K562 (cell line): ENCODE measurements at regions not wholly inside any gene's neighbourhood (a gene's known extent, or its start where the extent isn't known, plus 50 kb on each side); places are given as distances from the start of the nearest gene placed in this dataset.

Source experiments
- ATAC-seq: fragments of 200-7000 bp; cut with Tn5 transposase; 3 replicates; pipeline ENCODE4 v1.9.1; 2020; ENCODE audit warnings: moderate library complexity
- BruUV-seq: library from RNA; stranded (reverse); fragments of 400-500 nt; replicated peaks from 2 replicates; lab custom pipeline; 2021; lab: Mats Ljungman, UMichigan
- CTCF ChIA-PET: fragments of 300-600 bp; formaldehyde crosslinking; extraction: SDS; loops from one replicate; lab custom pipeline; 2021; ENCODE audit warnings: low intra/inter-chr PET ratio; lab: Yijun Ruan, JAX
- POLR2A ChIA-PET: fragments of 300-600, 350-650 bp; sonication (Branson Sonifier 250); formaldehyde crosslinking; extraction: SDS; loops from one replicate; lab custom pipeline; 2021; ENCODE audit warnings: antibody characterized with exemption, inconsistent platforms; lab: Yijun Ruan, JAX
- DNase-seq, 4 experiments: peaks; one replicate each; pipeline versions ENCODE4 v3.0.0 to v3.0.0-alpha.2; 2011 to 2018; ENCODE audit warnings: low spot score in 3 of 4, mixed read lengths in 3 of 4; ENCODE audit errors: extremely low read depth in 1 of 4
- FAIRE-seq: peaks from 2 replicates; lab custom pipeline; 2011; peaks lifted over from hg19 to GRCh38; lab: Jason Lieb, UNC
- H2AFZ ChIP-seq: 2 replicates; pipeline ENCODE4 v1.6.0; 2011; ENCODE audit warnings: low read depth, low read length, control low read depth, inconsistent platforms
- H3K27ac ChIP-seq: fragments of 200-600 bp; 3 replicates; pipeline ENCODE4 v1.8.0; 2011; ENCODE audit warnings: low read depth, mild to moderate bottlenecking, control low read depth, inconsistent platforms, low read length, moderate library complexity, mixed read lengths; ENCODE audit errors: extremely low read depth
- H3K27me3 ChIP-seq, 2 experiments: fragments of 300-600 bp in 1 of 2; 2 replicates in 1 of 2; 3 replicates in 1 of 2; pipeline versions ENCODE4 v1.6.0 to v1.8.0; 2011; ENCODE audit warnings: inconsistent platforms in 2 of 2, low read length in 2 of 2, mild to moderate bottlenecking in 1 of 2, mixed read lengths in 1 of 2, moderate library complexity in 1 of 2; ENCODE audit not compliant: control insufficient read depth in 2 of 2, insufficient read depth in 2 of 2
- H3K36me3 ChIP-seq: fragments of 300-600 bp; 3 replicates; pipeline ENCODE4 v1.8.0; 2011; ENCODE audit warnings: mild to moderate bottlenecking, low read length, inconsistent platforms; ENCODE audit not compliant: control insufficient read depth, insufficient read depth
- H3K4me1 ChIP-seq, 2 experiments: fragments of 200-600 bp in 1 of 2; replicated peaks in 1 of 2; 2 replicates in 1 of 2; 3 replicates in 1 of 2; pipeline versions ENCODE4 v1.5.1 to v1.8.0; 2011; ENCODE audit warnings: inconsistent platforms in 2 of 2, low read length in 2 of 2, mild to moderate bottlenecking in 1 of 2, mixed read lengths in 1 of 2, moderate library complexity in 1 of 2; ENCODE audit not compliant: control insufficient read depth in 2 of 2, insufficient read depth in 2 of 2
- H3K4me2 ChIP-seq: 2 replicates; pipeline ENCODE4 v1.6.1; 2011; ENCODE audit warnings: low read length, control low read depth, inconsistent platforms, mixed read lengths; ENCODE audit not compliant: insufficient read depth
- H3K4me3 ChIP-seq: fragments of 200-600 bp; sonication (generic), shearing (Covaris generic); 2 replicates; pipeline ENCODE4 v1.5.1; 2016; ENCODE audit warnings: control low read depth, inconsistent platforms
- H3K79me2 ChIP-seq: fragments of 200-600 bp; 3 replicates; pipeline ENCODE4 v1.8.0; 2011; ENCODE audit warnings: low read length, inconsistent platforms; ENCODE audit not compliant: control insufficient read depth, insufficient read depth
- H3K9ac ChIP-seq, 2 experiments: 2 replicates each; pipeline versions ENCODE4 v1.6.0 to v1.6.1; 2011; ENCODE audit warnings: low read depth in 2 of 2, low read length in 2 of 2, control low read depth in 1 of 2, inconsistent platforms in 1 of 2, mild to moderate bottlenecking in 1 of 2, mixed read lengths in 1 of 2; ENCODE audit not compliant: insufficient read depth in 1 of 2
- H3K9me1 ChIP-seq: one replicate; pipeline ENCODE4 v1.6.0; 2011; ENCODE audit warnings: inconsistent platforms, mild to moderate bottlenecking, low read length, moderate library complexity; ENCODE audit not compliant: control insufficient read depth, insufficient read depth
- H3K9me3 ChIP-seq: replicated peaks from 2 replicates; pipeline ENCODE4 v1.5.1; 2011; ENCODE audit warnings: low read depth, low read length, inconsistent platforms; ENCODE audit not compliant: control insufficient read depth, insufficient read depth
- H4K20me1 ChIP-seq: replicated peaks from 2 replicates; pipeline ENCODE4 v1.6.1; 2011; ENCODE audit warnings: low read length, inconsistent platforms, mixed read lengths; ENCODE audit not compliant: control insufficient read depth, insufficient read depth
- BRCA1 ChIP-seq, 2 experiments: fragments of 450-650 bp in 1 of 2; sonication (generic) in 1 of 2; formaldehyde crosslinking in 1 of 2; IDR thresholded peaks; 2 replicates each; pipeline versions ENCODE4 v1.5.0 to v1.6.1; 2017 to 2020; ENCODE audit warnings: mild to moderate bottlenecking in 1 of 2, missing genetic modification reagents in 1 of 2
- BRD9 ChIP-seq: fragments of 450-650 bp; IDR thresholded peaks from 2 replicates; pipeline ENCODE4 v1.6.1; 2018; ENCODE audit warnings: low read depth; ENCODE audit not compliant: partially characterized antibody
- CTBP1 ChIP-seq: fragments of 450-650 bp; IDR thresholded peaks from 2 replicates; pipeline ENCODE4 v1.6.1; 2016; ENCODE audit warnings: borderline replicate concordance
- FOS ChIP-seq: IDR thresholded peaks from 3 replicates; pipeline ENCODE4 v1.6.1; 2011; ENCODE audit not compliant: insufficient read length; ENCODE audit errors: extremely low read depth
- MTA3 ChIP-seq: fragments of 450-650 bp; formaldehyde crosslinking; IDR thresholded peaks from 2 replicates; pipeline ENCODE4 v1.6.1; 2017; ENCODE audit warnings: mild to moderate bottlenecking, borderline replicate concordance
- NFYB ChIP-seq: IDR thresholded peaks from 2 replicates; pipeline ENCODE4 v1.6.1; 2011; ENCODE audit warnings: mild to moderate bottlenecking, moderate library complexity; ENCODE audit not compliant: insufficient read length; ENCODE audit errors: extremely low read depth
- NR3C1 ChIP-seq: sonication (generic); formaldehyde crosslinking; IDR thresholded peaks from 2 replicates; pipeline ENCODE4 v1.8.1; 2022; ENCODE audit warnings: missing genetic modification reagents
- PML ChIP-seq: IDR thresholded peaks from 2 replicates; pipeline ENCODE4 v1.6.1; 2012; ENCODE audit warnings: low read length, inconsistent platforms
- POLR2AphosphoS2 ChIP-seq: IDR thresholded peaks from 2 replicates; pipeline ENCODE4 v1.6.1; 2012; ENCODE audit warnings: low read length, improper control_type of control experiment
- POLR2B ChIP-seq: fragments of 450-650 bp; IDR thresholded peaks from 2 replicates; pipeline ENCODE4 v1.6.1; 2018; ENCODE audit warnings: low read depth; ENCODE audit not compliant: partially characterized antibody
- RBM25 ChIP-seq: fragments of 200-400 bp; formaldehyde crosslinking; IDR thresholded peaks from 2 replicates; pipeline ENCODE4 v1.6.1; 2018; ENCODE audit warnings: low read length, low read depth, moderate library complexity; ENCODE audit not compliant: severe bottlenecking
- RNF2 ChIP-seq: sonication (generic); IDR thresholded peaks from 2 replicates; pipeline ENCODE4 v1.6.1; 2016
- SMARCC2 ChIP-seq: fragments of 450-650 bp; IDR thresholded peaks from 2 replicates; pipeline ENCODE4 v1.6.1; 2017; ENCODE audit warnings: antibody characterized with exemption, moderate library complexity, mild to moderate bottlenecking, low read depth
- TAF15 ChIP-seq: fragments of 200-400 bp; formaldehyde crosslinking; IDR thresholded peaks from 2 replicates; pipeline ENCODE4 v1.6.1; 2017; ENCODE audit warnings: mild to moderate bottlenecking, low read depth, low read length, moderate library complexity
- TBL1XR1 ChIP-seq, 2 experiments: IDR thresholded peaks; 2 replicates each; pipeline ENCODE4 v1.6.1; 2012; ENCODE audit warnings: improper control_type of control experiment in 2 of 2, low read length in 2 of 2, mild to moderate bottlenecking in 1 of 2
- ZNF384 ChIP-seq: IDR thresholded peaks from 2 replicates; pipeline ENCODE4 v1.6.1; 2012; ENCODE audit warnings: low read depth, low read length, improper control_type of control experiment
- WGBS: fragments of 100-300 bp; shearing (Covaris generic); methylation state at CpG from one replicate; pipeline ENCODE4 v1.1.6; 2016; ENCODE audit warnings: low coverage, mixed read lengths; ENCODE audit not compliant: insufficient coverage; ENCODE audit errors: missing lambda C conversion rate; 5-methylcytosine and 5-hydroxymethylcytosine counted together
- in situ Hi-C: fragments of 300-500 bp; cut with MboI; formaldehyde crosslinking; loops from 4 replicates; pipeline ENCODE4 v1.15.0; 2018; ENCODE audit warnings: inconsistent platforms, mixed read lengths
- intact Hi-C: fragments of 100-400 bp; cut with micrococcal nuclease; formaldehyde crosslinking; loops from 2 replicates; pipeline ENCODE4 v1.14.2; 2022
- TF ChIP-seq, protein P1 (sequence below): fragments of 250-450 bp; sonication (Bioruptor Pico); IDR thresholded peaks from 2 replicates; pipeline ENCODE4 v1.8.0; 2021; ENCODE audit warnings: moderate library complexity, mild to moderate bottlenecking, inconsistent platforms
- TF ChIP-seq, protein P2 (sequence below), 2 experiments: fragments of 450-650 bp in 1 of 2; IDR thresholded peaks; 2 replicates each; pipeline ENCODE4 v1.6.1; 2011 to 2017; ENCODE audit warnings: low read depth in 2 of 2, antibody characterized with exemption in 1 of 2, borderline replicate concordance in 1 of 2, low read length in 1 of 2, mild to moderate bottlenecking in 1 of 2, mixed read lengths in 1 of 2; ENCODE audit not compliant: control insufficient read depth in 1 of 2

DNA sequence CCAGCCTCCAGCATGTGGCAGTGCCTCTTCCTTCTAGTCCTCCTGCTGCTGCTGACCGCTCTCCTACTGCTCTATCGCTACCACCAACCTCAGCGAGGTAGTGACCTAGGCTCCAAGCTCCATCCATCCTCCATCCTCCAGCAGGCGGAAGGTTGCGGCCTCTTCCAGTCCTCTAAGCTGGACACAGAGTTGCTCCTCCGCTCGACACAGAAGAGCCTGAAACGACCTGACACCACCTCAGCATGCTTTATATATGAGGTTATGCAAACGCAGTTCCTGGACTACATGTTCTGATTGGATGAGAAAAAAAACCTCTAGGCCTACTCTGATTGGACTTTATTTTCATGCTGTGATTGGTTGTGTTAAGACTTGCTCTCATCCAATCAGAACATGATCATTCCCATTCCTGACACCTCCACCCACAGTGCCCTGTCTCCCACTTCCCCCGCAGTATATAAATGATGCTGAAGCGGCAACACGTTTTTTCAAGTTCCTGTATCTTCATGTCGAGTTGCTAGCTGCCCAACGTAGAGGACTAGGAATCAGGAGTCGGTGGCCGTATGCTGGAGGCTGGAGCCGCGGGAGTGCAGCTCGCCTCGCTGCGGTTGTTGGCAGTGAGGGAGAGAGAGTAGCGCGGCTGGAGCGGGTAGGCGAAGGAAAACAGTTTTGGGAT is 398.1 kb downstream of the KCNJ18 start:
- Histone ChIP-seq H2AFZ (peak overlapping the region; percentile 74; the same call in 1 of the 2 replicates), H3K4me3 (peak overlapping the region; percentile 66), H3K79me2 (peaks cover 69% of the 10 kb centered on the region), H3K9me3 (no peaks in the 10 kb centered on the region), H3K4me2 (peak overlapping the region; percentile 90), H3K27ac (peak overlapping the region; percentile 91), H3K4me1 (no peaks in the 10 kb centered on the region), H3K36me3 (no peaks in the 10 kb centered on the region), H3K27me3 (no peaks in the 10 kb centered on the region), H3K9ac (peak overlapping the region; percentile 83 to 94), H4K20me1 (no peaks in the 10 kb centered on the region), H3K9me1 (no peaks in the 10 kb centered on the region)
- FAIRE-seq: no peak
- CTCF ChIA-PET: no interaction called here
- in situ Hi-C loops: loop anchor here (25.0 kb wide), 2 partner anchors 678 to 1228 kb away; no protein-coding TSS in a partner anchor
- peak; percentile 26 to 93 (median 51) for DNase-seq
- intact Hi-C loops: no loop called here
- no TSS peak for BruUV-seq
- peak; percentile 96 for ATAC-seq
- WGBS: under 1% methylated on average over 21 of the region's 25 CpGs
- POLR2A ChIA-PET: interaction anchor here (0.7 to 1.5 kb wide), 6 partner anchors 11 to 476 kb away, joined by 3 to 6 read pairs (median 4); no protein-coding TSS in a partner anchor
- TF ChIP-seq, protein P1, sequence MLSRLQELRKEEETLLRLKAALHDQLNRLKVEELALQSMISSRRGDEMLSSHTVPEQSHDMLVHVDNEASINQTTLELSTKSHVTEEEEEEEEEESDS (CRISPR knock-in tag): no peak
- TF ChIP-seq FOS (peak; percentile 81), NFYB (peak; percentile 79), POLR2B (peak; percentile 88), ZNF384 (peak; percentile 35; the same call in 1 of the 2 replicates), RNF2 (0 out of 2 replicates have a peak, but pooled peaks have one; percentile 49), BRCA1 (IDR thresholded peaks at IDR 0.05) (no peak), BRCA1 (CRISPR knock-in tag; IDR thresholded peaks at IDR 0.05) (no peak), SMARCC2 (no peak), BRD9 (no peak), POLR2AphosphoS2 (peak; percentile 54; the same call in 1 of the 2 replicates), MTA3 (peak; percentile 99), CTBP1 (peak; percentile 37; the same call in 1 of the 2 replicates), PML (peak; percentile 75), TAF15 (no peak), RBM25 (peak; percentile 79), NR3C1 (CRISPR knock-in tag) (no peak), TBL1XR1 (IDR thresholded peaks at IDR 0.05; ENCODE audit: low read length in 2 of 2) (0 out of 4 replicates have a peak, but pooled peaks of 1 of the 2 experiments have one; percentile 8)
- TF ChIP-seq, protein P2, sequence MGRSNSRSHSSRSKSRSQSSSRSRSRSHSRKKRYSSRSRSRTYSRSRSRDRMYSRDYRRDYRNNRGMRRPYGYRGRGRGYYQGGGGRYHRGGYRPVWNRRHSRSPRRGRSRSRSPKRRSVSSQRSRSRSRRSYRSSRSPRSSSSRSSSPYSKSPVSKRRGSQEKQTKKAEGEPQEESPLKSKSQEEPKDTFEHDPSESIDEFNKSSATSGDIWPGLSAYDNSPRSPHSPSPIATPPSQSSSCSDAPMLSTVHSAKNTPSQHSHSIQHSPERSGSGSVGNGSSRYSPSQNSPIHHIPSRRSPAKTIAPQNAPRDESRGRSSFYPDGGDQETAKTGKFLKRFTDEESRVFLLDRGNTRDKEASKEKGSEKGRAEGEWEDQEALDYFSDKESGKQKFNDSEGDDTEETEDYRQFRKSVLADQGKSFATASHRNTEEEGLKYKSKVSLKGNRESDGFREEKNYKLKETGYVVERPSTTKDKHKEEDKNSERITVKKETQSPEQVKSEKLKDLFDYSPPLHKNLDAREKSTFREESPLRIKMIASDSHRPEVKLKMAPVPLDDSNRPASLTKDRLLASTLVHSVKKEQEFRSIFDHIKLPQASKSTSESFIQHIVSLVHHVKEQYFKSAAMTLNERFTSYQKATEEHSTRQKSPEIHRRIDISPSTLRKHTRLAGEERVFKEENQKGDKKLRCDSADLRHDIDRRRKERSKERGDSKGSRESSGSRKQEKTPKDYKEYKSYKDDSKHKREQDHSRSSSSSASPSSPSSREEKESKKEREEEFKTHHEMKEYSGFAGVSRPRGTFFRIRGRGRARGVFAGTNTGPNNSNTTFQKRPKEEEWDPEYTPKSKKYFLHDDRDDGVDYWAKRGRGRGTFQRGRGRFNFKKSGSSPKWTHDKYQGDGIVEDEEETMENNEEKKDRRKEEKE (IDR thresholded peaks at IDR 0.05; ENCODE audit: borderline replicate concordance in 1 of 2, control insufficient read depth in 1 of 2, low read depth in 2 of 2, low read length in 1 of 2): peak in 1 of 2 experiments; percentile 63; a peak in 1 of 4 replicates
